Esophagus muscularis mucosa (tissue), 4 donors: ENCODE measurements at regions not wholly inside any gene's neighbourhood (a gene's known extent, or its start where the extent isn't known, plus 50 kb on each side); places are given as distances from the start of the nearest gene placed in this dataset.

Experiments
- EP300 ChIP-seq: sonication (generic); formaldehyde crosslinking; IDR thresholded peaks from one replicate; pipeline ENCODE4 v1.6.1; 2017; ENCODE audit warnings: antibody characterized with exemption
- POLR2A ChIP-seq: fragments of 450-650 bp; IDR thresholded peaks from one replicate; pipeline ENCODE4 v1.6.1; 2017; ENCODE audit warnings: antibody characterized with exemption, moderate library complexity, mild to moderate bottlenecking, low read depth
- POLR2AphosphoS5 ChIP-seq, 2 donors: sonication (generic); formaldehyde crosslinking; IDR thresholded peaks; one replicate each; pipeline ENCODE4 v1.6.1; 2017; ENCODE audit warnings: antibody characterized with exemption in 2 of 2
- TF ChIP-seq, protein P1 (sequence below), 3 experiments: fragments of 200-600 bp in 2 of 3; fragments of 450-650 bp in 1 of 3; sonication (generic) in 2 of 3; IDR thresholded peaks; one replicate each; pipeline ENCODE4 v1.5.1; 2017 to 2019; ENCODE audit warnings: antibody characterized with exemption in 3 of 3, mild to moderate bottlenecking in 2 of 3, moderate library complexity in 1 of 3

DNA sequence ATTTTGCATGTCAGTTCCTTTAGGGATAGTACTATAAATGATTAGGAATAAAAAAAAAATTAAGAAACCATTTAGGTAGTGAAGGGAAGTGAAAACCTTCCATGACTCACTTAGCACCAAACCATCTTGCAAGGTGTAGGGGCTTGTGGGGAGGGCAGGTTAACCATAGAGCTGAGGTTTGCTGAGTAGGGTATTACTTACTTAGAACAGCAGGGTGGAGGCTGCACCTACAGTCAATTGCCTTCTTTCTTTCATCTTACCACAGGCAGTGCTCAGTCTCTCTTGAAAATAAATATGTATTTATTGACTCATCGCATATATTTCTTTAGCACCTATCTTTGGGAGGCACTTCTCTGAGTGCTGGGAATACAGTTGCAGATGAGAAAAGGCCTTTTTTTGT is 104.9 kb upstream of the GIMD1 start:
- TF ChIP-seq, protein P1, sequence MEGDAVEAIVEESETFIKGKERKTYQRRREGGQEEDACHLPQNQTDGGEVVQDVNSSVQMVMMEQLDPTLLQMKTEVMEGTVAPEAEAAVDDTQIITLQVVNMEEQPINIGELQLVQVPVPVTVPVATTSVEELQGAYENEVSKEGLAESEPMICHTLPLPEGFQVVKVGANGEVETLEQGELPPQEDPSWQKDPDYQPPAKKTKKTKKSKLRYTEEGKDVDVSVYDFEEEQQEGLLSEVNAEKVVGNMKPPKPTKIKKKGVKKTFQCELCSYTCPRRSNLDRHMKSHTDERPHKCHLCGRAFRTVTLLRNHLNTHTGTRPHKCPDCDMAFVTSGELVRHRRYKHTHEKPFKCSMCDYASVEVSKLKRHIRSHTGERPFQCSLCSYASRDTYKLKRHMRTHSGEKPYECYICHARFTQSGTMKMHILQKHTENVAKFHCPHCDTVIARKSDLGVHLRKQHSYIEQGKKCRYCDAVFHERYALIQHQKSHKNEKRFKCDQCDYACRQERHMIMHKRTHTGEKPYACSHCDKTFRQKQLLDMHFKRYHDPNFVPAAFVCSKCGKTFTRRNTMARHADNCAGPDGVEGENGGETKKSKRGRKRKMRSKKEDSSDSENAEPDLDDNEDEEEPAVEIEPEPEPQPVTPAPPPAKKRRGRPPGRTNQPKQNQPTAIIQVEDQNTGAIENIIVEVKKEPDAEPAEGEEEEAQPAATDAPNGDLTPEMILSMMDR (IDR thresholded peaks at IDR 0.05) = no peak
- TF ChIP-seq EP300 (no peak), POLR2A (no peak), POLR2AphosphoS5 (IDR thresholded peaks at IDR 0.05) (no peak)
